Activated CD4-positive, alpha-beta T cell treated with anti-CD3 and anti-CD28 coated beads, Interleukin-2, amount 10 ng/mL, durations not matched to agents 24 days and 14 days (primary cell): ENCODE measurements at regions not wholly inside any gene's neighbourhood (a gene's known extent, or its start where the extent isn't known, plus 50 kb on each side); places are given as distances from the start of the nearest gene placed in this dataset.
A peak's percentile ranks its signal among the peaks of the same experiment; 100 is the strongest.

ENCODE experiments used
- DNase-seq: peaks from one replicate; pipeline ENCODE4 v3.0.0; 2022
- H3K27ac Mint-ChIP-seq: one replicate; pipeline ENCODE4 v1.8.0; 2022; ENCODE audit warnings: mild to moderate bottlenecking, mixed read lengths
- H3K27me3 Mint-ChIP-seq: one replicate; pipeline ENCODE4 v1.8.0; 2022; ENCODE audit warnings: mixed read lengths
- H3K36me3 Mint-ChIP-seq: one replicate; pipeline ENCODE4 v1.8.0; 2022; ENCODE audit warnings: low read depth, mild to moderate bottlenecking, mixed read lengths
- H3K4me1 Mint-ChIP-seq: one replicate; pipeline ENCODE4 v1.8.0; 2021; ENCODE audit warnings: mixed read lengths
- H3K4me3 Mint-ChIP-seq: one replicate; pipeline ENCODE4 v1.8.0; 2022; ENCODE audit warnings: mild to moderate bottlenecking, moderate library complexity, mixed read lengths
- H3K9me3 Mint-ChIP-seq: one replicate; pipeline ENCODE4 v1.8.0; 2021; ENCODE audit warnings: mixed read lengths
- intact Hi-C: fragments of 100-400 bp; cut with micrococcal nuclease; formaldehyde crosslinking; loops from one replicate; pipeline ENCODE4 v1.15.1; 2023

DNA sequence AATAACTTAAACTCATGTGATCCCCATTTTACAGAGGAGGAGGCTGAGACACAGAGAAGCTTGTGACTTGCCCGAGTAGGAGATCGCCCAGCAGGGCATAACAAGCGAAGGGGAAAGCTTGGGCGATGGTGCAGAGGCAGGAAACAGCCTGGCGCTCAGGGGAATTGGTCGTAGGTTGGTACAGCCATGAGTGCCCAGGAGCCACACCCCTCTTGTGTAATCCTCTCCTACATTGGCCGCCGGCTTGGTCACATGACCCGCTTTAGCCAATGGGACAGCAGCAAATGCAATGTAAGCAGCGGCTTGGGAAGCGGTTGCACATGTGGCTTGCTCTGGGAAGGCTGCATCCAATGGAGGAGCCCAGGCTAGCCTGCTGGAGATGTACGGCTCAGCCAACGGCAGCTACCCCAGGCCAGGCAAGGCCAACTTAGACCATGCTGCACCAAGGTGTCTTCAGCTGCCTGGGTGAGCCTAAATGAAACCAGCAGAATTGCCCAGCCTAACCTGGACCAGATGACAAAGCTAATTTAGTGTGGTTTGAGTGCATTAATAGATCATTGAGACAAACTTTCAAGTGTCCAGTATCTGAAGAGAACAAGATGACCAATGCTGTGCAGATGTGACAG lies 50.3 kb upstream of the SLC6A6 start:
- H3K27ac Mint-ChIP-seq: no peak overlapping the region
- H3K27me3 Mint-ChIP-seq: peaks cover 3% of the 10 kb centered on the region
- H3K4me1 Mint-ChIP-seq: no peaks in the 10 kb centered on the region

More for the DNA sequence above, 50.3 kb upstream of the SLC6A6 start:
- intact Hi-C loops: no loop called here
- peak; percentile 63 for DNase-seq
- Mint-ChIP-seq H3K36me3 (no peaks in the 10 kb centered on the region), H3K4me3 (no peak overlapping the region), H3K9me3 (no peaks in the 10 kb centered on the region)
